ENCODE measurements at regions not wholly inside any gene's neighbourhood (a gene's known extent, or its start where the extent isn't known, plus 50 kb on each side); places are given as distances from the start of the nearest gene placed in this dataset.
A peak's percentile ranks its signal among the peaks of the same experiment; 100 is the strongest.

- no peak for DNase-seq (ENCODE audit: low read depth)
Observed at GRCh38 chr18:8458546-8459215, 150.6 kb upstream of the RAB12 start.

GRCh38 chr18:8460748-8461147, 148.5 kb upstream of the RAB12 start:
- DNase-seq (ENCODE audit: low read depth) = no peak

GRCh38 chr18:8461544-8461943, 147.7 kb upstream of the RAB12 start:
- DNase-seq (ENCODE audit: low read depth) = no peak

- no peak for DNase-seq (ENCODE audit: low read depth)
Observed at GRCh38 chr18:8462651-8463185, 146.5 kb upstream of the RAB12 start.

- DNase-seq (ENCODE audit: low read depth) = no peak
Observed at GRCh38 chr18:8463791-8464190, 145.4 kb upstream of the RAB12 start.

GRCh38 chr18:8468191-8468590, 141.0 kb upstream of the RAB12 start:
- no peak for DNase-seq (ENCODE audit: low read depth)

GRCh38 chr18:8468921-8469335, 140.3 kb upstream of the RAB12 start:
- DNase-seq (ENCODE audit: low read depth) = no peak

GRCh38 chr18:8469544-8470130, 139.6 kb upstream of the RAB12 start:
- DNase-seq (ENCODE audit: low read depth) = no peak

- DNase-seq (ENCODE audit: low read depth) = no peak
Observed at GRCh38 chr18:8471372-8471771, 137.9 kb upstream of the RAB12 start.

- no peak for DNase-seq (ENCODE audit: low read depth)
Observed at GRCh38 chr18:8474661-8475060, 134.6 kb upstream of the RAB12 start.

GRCh38 chr18:8477615-8478014, 131.6 kb upstream of the RAB12 start:
- DNase-seq (ENCODE audit: low read depth) = no peak

GRCh38 chr18:8478166-8478967, 130.9 kb upstream of the RAB12 start:
- DNase-seq (ENCODE audit: low read depth) = peak; percentile 9

GRCh38 chr18:8478968-8479370, 130.3 kb upstream of the RAB12 start:
- no peak for DNase-seq (ENCODE audit: low read depth)

- no peak for DNase-seq (ENCODE audit: low read depth)
Observed at GRCh38 chr18:8479789-8480188, 129.4 kb upstream of the RAB12 start.

GRCh38 chr18:8480506-8481328, 128.5 kb upstream of the RAB12 start:
- no peak for DNase-seq (ENCODE audit: low read depth)

- no peak for DNase-seq (ENCODE audit: low read depth)
Observed at GRCh38 chr18:8484951-8485350, 124.3 kb upstream of the RAB12 start.

GRCh38 chr18:8489761-8490160, 119.5 kb upstream of the RAB12 start:
- DNase-seq (ENCODE audit: low read depth) = no peak

GRCh38 chr18:8491516-8491915, 117.7 kb upstream of the RAB12 start:
- no peak for DNase-seq (ENCODE audit: low read depth)

- no peak for DNase-seq (ENCODE audit: low read depth)
Observed at GRCh38 chr18:8493141-8493540, 116.1 kb upstream of the RAB12 start.

- no peak for DNase-seq (ENCODE audit: low read depth)
Observed at GRCh38 chr18:8496186-8496585, 113.1 kb upstream of the RAB12 start.

- DNase-seq (ENCODE audit: low read depth) = no peak
Observed at GRCh38 chr18:8498905-8499304, 110.3 kb upstream of the RAB12 start.

Data from CMK (cell line).